Liver (tissue), 3 donors: ENCODE measurements at regions not wholly inside any gene's neighbourhood (a gene's known extent, or its start where the extent isn't known, plus 50 kb on each side); places are given as distances from the start of the nearest gene placed in this dataset.

Experiments used
- EGR1 ChIP-seq, 2 donors: IDR thresholded peaks; 2 replicates each; pipeline ENCODE4 v1.6.1; 2016 to 2018; ENCODE audit warnings: antibody characterized with exemption in 2 of 2, low read depth in 2 of 2
- FOXA1 ChIP-seq: IDR thresholded peaks from 2 replicates; pipeline ENCODE4 v1.6.1; 2016; ENCODE audit warnings: antibody characterized with exemption
- GABPA ChIP-seq, 2 donors: IDR thresholded peaks in 1 of 2; conservative IDR thresholded peaks in 1 of 2; 2 replicates each; pipeline ENCODE4 v1.6.1; 2016; ENCODE audit warnings: antibody characterized with exemption in 2 of 2, mild to moderate bottlenecking in 1 of 2, moderate library complexity in 1 of 2
- JUND ChIP-seq, 2 donors: IDR thresholded peaks; 2 replicates each; pipeline ENCODE4 v1.6.1; 2016; ENCODE audit warnings: antibody characterized with exemption in 2 of 2
- NR2F2 ChIP-seq: IDR thresholded peaks from 2 replicates; pipeline ENCODE4 v1.6.1; 2016; ENCODE audit warnings: antibody characterized with exemption
- RAD21 ChIP-seq, 2 donors: IDR thresholded peaks; 2 replicates each; pipeline ENCODE4 v1.6.1; 2016; ENCODE audit warnings: antibody characterized with exemption in 2 of 2, mild to moderate bottlenecking in 2 of 2
- SP1 ChIP-seq: IDR thresholded peaks from 2 replicates; pipeline ENCODE4 v1.6.1; 2018; ENCODE audit warnings: antibody characterized with exemption, mild to moderate bottlenecking
- TAF1 ChIP-seq: conservative IDR thresholded peaks from 2 replicates; pipeline ENCODE4 v1.6.1; 2016; ENCODE audit warnings: antibody characterized with exemption, mild to moderate bottlenecking
- YY1 ChIP-seq: IDR thresholded peaks from 2 replicates; pipeline ENCODE4 v1.6.1; 2016; ENCODE audit warnings: antibody characterized with exemption, mild to moderate bottlenecking
- TF ChIP-seq, protein P1 (sequence below): fragments of 150-350 bp; IDR thresholded peaks from 2 replicates; pipeline ENCODE4 v1.5.1; 2017; ENCODE audit warnings: improper control_type of control experiment, low read depth, low read length; ENCODE audit not compliant: missing input control
- TF ChIP-seq, protein P2 (sequence below): IDR thresholded peaks from 2 replicates; pipeline ENCODE4 v1.6.1; 2016; ENCODE audit warnings: antibody characterized with exemption
- TF ChIP-seq, protein P3 (sequence below): IDR thresholded peaks from 2 replicates; pipeline ENCODE4 v1.6.1; 2016; ENCODE audit warnings: antibody characterized with exemption
- TF ChIP-seq, protein P4 (sequence below): IDR thresholded peaks from 2 replicates; pipeline ENCODE4 v1.6.1; 2016; ENCODE audit warnings: antibody characterized with exemption, mild to moderate bottlenecking
- TF ChIP-seq, protein P5 (sequence below): IDR thresholded peaks from 2 replicates; pipeline ENCODE4 v1.6.1; 2016; ENCODE audit warnings: antibody characterized with exemption
- donor health status: healthy.
- donor health status: healthy.

DNA sequence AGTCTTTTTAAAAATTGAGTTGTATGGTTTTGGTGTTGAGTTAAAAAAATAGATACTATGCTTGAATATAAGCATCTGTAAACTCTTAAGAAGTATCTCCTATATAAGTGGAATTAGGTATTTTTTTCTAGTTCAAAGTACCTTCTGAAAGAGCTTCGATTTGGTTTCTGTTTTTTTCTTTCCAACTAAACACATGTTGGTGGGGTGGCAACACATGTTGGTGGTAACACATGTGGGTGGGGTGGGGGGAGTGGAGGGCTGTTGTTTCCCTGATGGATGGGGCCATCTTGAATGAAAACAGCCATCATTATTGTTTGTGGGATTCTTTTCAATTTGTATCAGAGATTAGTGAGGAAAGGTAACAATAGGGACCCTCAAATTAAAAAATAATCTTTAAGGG lies 178.9 kb downstream of the STK31 start:
- TF ChIP-seq RAD21 (IDR thresholded peaks at IDR 0.05) (no peak), JUND (IDR thresholded peaks at IDR 0.05) (no peak), FOXA1 (no peak), SP1 (no peak), TAF1 (no peak), YY1 (no peak), GABPA (IDR thresholded peaks at IDR 0.05 in 1 of 2, conservative IDR thresholded peaks at IDR 0.05 in 1 of 2) (no peak), EGR1 (IDR thresholded peaks at IDR 0.05; ENCODE audit: low read depth in 2 of 2) (no peak), NR2F2 (no peak)
- TF ChIP-seq, protein P1, sequence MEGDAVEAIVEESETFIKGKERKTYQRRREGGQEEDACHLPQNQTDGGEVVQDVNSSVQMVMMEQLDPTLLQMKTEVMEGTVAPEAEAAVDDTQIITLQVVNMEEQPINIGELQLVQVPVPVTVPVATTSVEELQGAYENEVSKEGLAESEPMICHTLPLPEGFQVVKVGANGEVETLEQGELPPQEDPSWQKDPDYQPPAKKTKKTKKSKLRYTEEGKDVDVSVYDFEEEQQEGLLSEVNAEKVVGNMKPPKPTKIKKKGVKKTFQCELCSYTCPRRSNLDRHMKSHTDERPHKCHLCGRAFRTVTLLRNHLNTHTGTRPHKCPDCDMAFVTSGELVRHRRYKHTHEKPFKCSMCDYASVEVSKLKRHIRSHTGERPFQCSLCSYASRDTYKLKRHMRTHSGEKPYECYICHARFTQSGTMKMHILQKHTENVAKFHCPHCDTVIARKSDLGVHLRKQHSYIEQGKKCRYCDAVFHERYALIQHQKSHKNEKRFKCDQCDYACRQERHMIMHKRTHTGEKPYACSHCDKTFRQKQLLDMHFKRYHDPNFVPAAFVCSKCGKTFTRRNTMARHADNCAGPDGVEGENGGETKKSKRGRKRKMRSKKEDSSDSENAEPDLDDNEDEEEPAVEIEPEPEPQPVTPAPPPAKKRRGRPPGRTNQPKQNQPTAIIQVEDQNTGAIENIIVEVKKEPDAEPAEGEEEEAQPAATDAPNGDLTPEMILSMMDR = no peak
- TF ChIP-seq, protein P2, sequence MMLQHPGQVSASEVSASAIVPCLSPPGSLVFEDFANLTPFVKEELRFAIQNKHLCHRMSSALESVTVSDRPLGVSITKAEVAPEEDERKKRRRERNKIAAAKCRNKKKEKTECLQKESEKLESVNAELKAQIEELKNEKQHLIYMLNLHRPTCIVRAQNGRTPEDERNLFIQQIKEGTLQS = no peak
- TF ChIP-seq, protein P3, sequence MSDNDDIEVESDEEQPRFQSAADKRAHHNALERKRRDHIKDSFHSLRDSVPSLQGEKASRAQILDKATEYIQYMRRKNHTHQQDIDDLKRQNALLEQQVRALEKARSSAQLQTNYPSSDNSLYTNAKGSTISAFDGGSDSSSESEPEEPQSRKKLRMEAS = no peak
- TF ChIP-seq, protein P4, sequence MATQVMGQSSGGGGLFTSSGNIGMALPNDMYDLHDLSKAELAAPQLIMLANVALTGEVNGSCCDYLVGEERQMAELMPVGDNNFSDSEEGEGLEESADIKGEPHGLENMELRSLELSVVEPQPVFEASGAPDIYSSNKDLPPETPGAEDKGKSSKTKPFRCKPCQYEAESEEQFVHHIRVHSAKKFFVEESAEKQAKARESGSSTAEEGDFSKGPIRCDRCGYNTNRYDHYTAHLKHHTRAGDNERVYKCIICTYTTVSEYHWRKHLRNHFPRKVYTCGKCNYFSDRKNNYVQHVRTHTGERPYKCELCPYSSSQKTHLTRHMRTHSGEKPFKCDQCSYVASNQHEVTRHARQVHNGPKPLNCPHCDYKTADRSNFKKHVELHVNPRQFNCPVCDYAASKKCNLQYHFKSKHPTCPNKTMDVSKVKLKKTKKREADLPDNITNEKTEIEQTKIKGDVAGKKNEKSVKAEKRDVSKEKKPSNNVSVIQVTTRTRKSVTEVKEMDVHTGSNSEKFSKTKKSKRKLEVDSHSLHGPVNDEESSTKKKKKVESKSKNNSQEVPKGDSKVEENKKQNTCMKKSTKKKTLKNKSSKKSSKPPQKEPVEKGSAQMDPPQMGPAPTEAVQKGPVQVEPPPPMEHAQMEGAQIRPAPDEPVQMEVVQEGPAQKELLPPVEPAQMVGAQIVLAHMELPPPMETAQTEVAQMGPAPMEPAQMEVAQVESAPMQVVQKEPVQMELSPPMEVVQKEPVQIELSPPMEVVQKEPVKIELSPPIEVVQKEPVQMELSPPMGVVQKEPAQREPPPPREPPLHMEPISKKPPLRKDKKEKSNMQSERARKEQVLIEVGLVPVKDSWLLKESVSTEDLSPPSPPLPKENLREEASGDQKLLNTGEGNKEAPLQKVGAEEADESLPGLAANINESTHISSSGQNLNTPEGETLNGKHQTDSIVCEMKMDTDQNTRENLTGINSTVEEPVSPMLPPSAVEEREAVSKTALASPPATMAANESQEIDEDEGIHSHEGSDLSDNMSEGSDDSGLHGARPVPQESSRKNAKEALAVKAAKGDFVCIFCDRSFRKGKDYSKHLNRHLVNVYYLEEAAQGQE = no peak
- TF ChIP-seq, protein P5, sequence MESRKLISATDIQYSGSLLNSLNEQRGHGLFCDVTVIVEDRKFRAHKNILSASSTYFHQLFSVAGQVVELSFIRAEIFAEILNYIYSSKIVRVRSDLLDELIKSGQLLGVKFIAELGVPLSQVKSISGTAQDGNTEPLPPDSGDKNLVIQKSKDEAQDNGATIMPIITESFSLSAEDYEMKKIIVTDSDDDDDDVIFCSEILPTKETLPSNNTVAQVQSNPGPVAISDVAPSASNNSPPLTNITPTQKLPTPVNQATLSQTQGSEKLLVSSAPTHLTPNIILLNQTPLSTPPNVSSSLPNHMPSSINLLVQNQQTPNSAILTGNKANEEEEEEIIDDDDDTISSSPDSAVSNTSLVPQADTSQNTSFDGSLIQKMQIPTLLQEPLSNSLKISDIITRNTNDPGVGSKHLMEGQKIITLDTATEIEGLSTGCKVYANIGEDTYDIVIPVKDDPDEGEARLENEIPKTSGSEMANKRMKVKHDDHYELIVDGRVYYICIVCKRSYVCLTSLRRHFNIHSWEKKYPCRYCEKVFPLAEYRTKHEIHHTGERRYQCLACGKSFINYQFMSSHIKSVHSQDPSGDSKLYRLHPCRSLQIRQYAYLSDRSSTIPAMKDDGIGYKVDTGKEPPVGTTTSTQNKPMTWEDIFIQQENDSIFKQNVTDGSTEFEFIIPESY = no peak
